AG04449 (cell line): ENCODE measurements at regions not wholly inside any gene's neighbourhood (a gene's known extent, or its start where the extent isn't known, plus 50 kb on each side); places are given as distances from the start of the nearest gene placed in this dataset.
A peak's percentile ranks its signal among the peaks of the same experiment; 100 is the strongest.

Source experiments
- CTCF ChIA-PET: fragments of 350-600 bp; formaldehyde crosslinking; extraction: SDS; loops from one replicate; lab custom pipeline; 2021; ENCODE audit warnings: antibody characterized with exemption; lab: Yijun Ruan, JAX
- POLR2A ChIA-PET: fragments of 400-600, 350-600 bp; formaldehyde crosslinking; extraction: SDS; loops from one replicate; lab custom pipeline; 2020; ENCODE audit warnings: antibody characterized with exemption, inconsistent platforms; lab: Yijun Ruan, JAX
- DNase-seq: peaks from one replicate; pipeline ENCODE4 v3.0.0-alpha.2; 2010; ENCODE audit warnings: low read depth, low spot score
- H3K4me3 ChIP-seq: 2 replicates; pipeline ENCODE4 v1.5.1; 2011; ENCODE audit warnings: low read depth, mild to moderate bottlenecking, control low read depth, low read length
- CTCF ChIP-seq: IDR thresholded peaks from one replicate; pipeline ENCODE4 v1.5.1; 2011; ENCODE audit warnings: mild to moderate bottlenecking, moderate library complexity, low read length, control low read depth, inconsistent platforms; ENCODE audit not compliant: insufficient read depth; ENCODE audit errors: missing control alignments

- H3K4me3 ChIP-seq, result no peak overlapping the region
- TF ChIP-seq CTCF, result no peak
- no peak for DNase-seq
- POLR2A ChIA-PET, result no interaction called here
- CTCF ChIA-PET, result no interaction called here
Measured at GRCh38 chr2:221096706-221097567, 475.2 kb downstream of the EPHA4 start.

- H3K4me3 ChIP-seq, result no peak overlapping the region
- ChIA-PET CTCF (no interaction called here), POLR2A (no interaction called here)
- peak; percentile 12 for DNase-seq
- TF ChIP-seq CTCF, result no peak
Measured at GRCh38 chr2:221097568-221097915, 474.6 kb downstream of the EPHA4 start.

GRCh38 chr2:221097949-221098348 is 474.2 kb downstream of the EPHA4 start:
- no peak for DNase-seq
- CTCF ChIA-PET, result no interaction called here
- no peak for TF ChIP-seq CTCF
- POLR2A ChIA-PET, result no interaction called here
- no peak overlapping the region for H3K4me3 ChIP-seq

DNA sequence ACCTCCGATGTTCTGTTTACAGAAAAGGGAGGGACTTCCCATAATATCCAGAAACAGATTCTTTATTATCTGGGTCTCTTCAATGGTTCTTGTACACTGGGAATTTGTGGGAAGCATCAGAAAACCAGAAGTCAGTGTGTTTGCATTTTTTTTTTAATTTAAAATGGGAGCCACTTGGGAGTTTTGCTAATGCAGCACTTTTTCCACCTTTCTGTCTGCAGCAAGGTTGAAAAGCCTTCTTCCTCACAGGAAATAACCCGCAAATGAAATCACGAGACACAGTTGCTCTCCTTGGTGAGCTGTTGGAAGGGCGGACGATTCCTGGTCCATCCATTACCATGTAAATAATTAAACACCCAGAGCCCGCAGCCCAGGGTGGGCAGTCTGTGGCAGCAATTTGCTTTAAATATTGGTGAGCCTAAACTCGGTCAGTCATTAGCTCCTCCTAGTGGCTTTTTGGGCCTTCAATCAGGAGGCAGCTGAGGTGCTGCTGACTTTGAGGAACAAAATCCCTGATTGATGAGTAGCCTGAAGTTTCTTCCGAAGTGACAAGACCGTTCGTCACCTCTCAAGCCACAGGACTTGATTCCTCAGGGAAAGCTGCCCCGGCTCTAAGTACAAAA is 471.5 kb downstream of the EPHA4 start:
- TF ChIP-seq CTCF, result peak; percentile 11
- POLR2A ChIA-PET, result no interaction called here
- DNase-seq, result no peak
- no peak overlapping the region for H3K4me3 ChIP-seq
- CTCF ChIA-PET, result no interaction called here

- CTCF ChIA-PET, result interaction anchor here (2.9 kb wide), 1 partner anchor 1366 kb away, joined by 7 read pairs; no protein-coding TSS in a partner anchor
- H3K4me3 ChIP-seq, result no peak overlapping the region
- POLR2A ChIA-PET, result no interaction called here
Measured at GRCh38 chr2:221102896-221103688, 469.0 kb downstream of the EPHA4 start.

More at GRCh38 chr2:221102896-221103688, 469.0 kb downstream of the EPHA4 start:
- no peak for TF ChIP-seq CTCF
- DNase-seq, result no peak
